WTC11 (cell line): ENCODE measurements at regions not wholly inside any gene's neighbourhood (a gene's known extent, or its start where the extent isn't known, plus 50 kb on each side); places are given as distances from the start of the nearest gene placed in this dataset.

Experiments
- ATAC-seq: fragments of 200-7000 bp; cut with Tn5 transposase; 2 replicates; pipeline ENCODE4 v1.10.0; 2021; ENCODE audit warnings: mild to moderate bottlenecking, moderate library complexity
- CTCF ChIA-PET: fragments of 300-600 bp; sonication (Branson Sonifier 250); formaldehyde crosslinking; loops from one replicate; lab custom pipeline; 2021; ENCODE audit warnings: antibody characterized with exemption; lab: Charles Lee
- POLR2A ChIA-PET: fragments of 350-600 bp; sonication (Branson Sonifier 250); formaldehyde crosslinking; loops from one replicate; lab custom pipeline; 2021; ENCODE audit warnings: antibody characterized with exemption; lab: Charles Lee
- DNase-seq: peaks from one replicate; pipeline ENCODE4 v3.0.0; 2021; ENCODE audit warnings: low spot score
- H3K27ac Mint-ChIP-seq: 2 replicates; pipeline ENCODE4 v1.8.0; 2021; ENCODE audit warnings: mixed read lengths
- H3K27me3 Mint-ChIP-seq: 2 replicates; pipeline ENCODE4 v1.8.0; 2021; ENCODE audit warnings: low read depth, mild to moderate bottlenecking, moderate library complexity, mixed read lengths
- H3K36me3 Mint-ChIP-seq: 2 replicates; pipeline ENCODE4 v1.8.0; 2021; ENCODE audit warnings: mixed read lengths
- H3K4me1 Mint-ChIP-seq: 2 replicates; pipeline ENCODE4 v1.8.0; 2022; ENCODE audit warnings: mixed read lengths
- H3K4me3 Mint-ChIP-seq: 2 replicates; pipeline ENCODE4 v1.8.0; 2021; ENCODE audit warnings: mild to moderate bottlenecking, moderate library complexity, mixed read lengths
- H3K9me3 Mint-ChIP-seq: 2 replicates; pipeline ENCODE4 v1.8.0; 2021; ENCODE audit warnings: mixed read lengths
- FOXK1 ChIP-seq: sonication (generic); formaldehyde crosslinking; IDR thresholded peaks from 2 replicates; pipeline ENCODE4 v1.8.0; 2022; ENCODE audit warnings: mild to moderate bottlenecking, moderate library complexity, missing genetic modification reagents
- GABPB1 ChIP-seq: sonication (generic); formaldehyde crosslinking; IDR thresholded peaks from 2 replicates; pipeline ENCODE4 v1.8.1; 2023; ENCODE audit warnings: mild to moderate bottlenecking, missing genetic modification reagents
- HMGA2 ChIP-seq: fragments of 250-450 bp; sonication (Bioruptor Pico); IDR thresholded peaks from 2 replicates; pipeline ENCODE4 v1.4.0; 2021; ENCODE audit warnings: mild to moderate bottlenecking, moderate library complexity
- IRF2 ChIP-seq: sonication (generic); formaldehyde crosslinking; IDR thresholded peaks from 2 replicates; pipeline ENCODE4 v1.8.0; 2022; ENCODE audit warnings: low read depth, missing genetic modification reagents, borderline replicate concordance
- MYBL2 ChIP-seq: sonication (generic); formaldehyde crosslinking; IDR thresholded peaks from 2 replicates; pipeline ENCODE4 v1.8.1; 2023; ENCODE audit warnings: mild to moderate bottlenecking, moderate library complexity, missing genetic modification reagents
- NFYB ChIP-seq: sonication (generic); formaldehyde crosslinking; conservative IDR thresholded peaks from 2 replicates; pipeline ENCODE4 v1.8.0; 2022; ENCODE audit warnings: low read depth, missing genetic modification reagents
- RORB ChIP-seq: fragments of 250-450 bp; sonication (Bioruptor Pico); IDR thresholded peaks from 2 replicates; pipeline ENCODE4 v1.9.0; 2021; ENCODE audit warnings: mild to moderate bottlenecking
- SP1 ChIP-seq: sonication (generic); formaldehyde crosslinking; conservative IDR thresholded peaks from 2 replicates; pipeline ENCODE4 v1.8.1; 2022; ENCODE audit warnings: missing genetic modification reagents
- TCF7 ChIP-seq: sonication (generic); formaldehyde crosslinking; IDR thresholded peaks from 2 replicates; pipeline ENCODE4 v1.8.0; 2022; ENCODE audit warnings: mild to moderate bottlenecking, low read depth, missing genetic modification reagents, moderate library complexity
- TEAD1 ChIP-seq: sonication (generic); formaldehyde crosslinking; IDR thresholded peaks from 2 replicates; pipeline ENCODE4 v1.8.0; 2022; ENCODE audit warnings: mild to moderate bottlenecking, missing genetic modification reagents
- ZNF138 ChIP-seq: sonication (generic); formaldehyde crosslinking; conservative IDR thresholded peaks from 2 replicates; pipeline ENCODE4 v1.8.1; 2022; ENCODE audit warnings: mild to moderate bottlenecking, moderate library complexity, missing genetic modification reagents
- ZNF396 ChIP-seq: fragments of 250-450 bp; sonication (Bioruptor Pico); IDR thresholded peaks from 2 replicates; pipeline ENCODE4 v1.8.0; 2021; ENCODE audit warnings: mild to moderate bottlenecking, moderate library complexity, borderline replicate concordance
- ZNF671 ChIP-seq: fragments of 250-450 bp; sonication (Bioruptor Pico); IDR thresholded peaks from 2 replicates; pipeline ENCODE4 v1.8.0; 2021; ENCODE audit warnings: mild to moderate bottlenecking
- TF ChIP-seq, protein P1 (sequence below): fragments of 250-450 bp; sonication (Bioruptor Pico); IDR thresholded peaks from 2 replicates; pipeline ENCODE4 v2.1.2; 2022; ENCODE audit warnings: mild to moderate bottlenecking, moderate library complexity
- TF ChIP-seq, protein P2 (sequence below): fragments of 250-450 bp; sonication (Bioruptor Pico); IDR thresholded peaks from 2 replicates; pipeline ENCODE4 v1.9.0; 2021; ENCODE audit warnings: moderate library complexity, mild to moderate bottlenecking, inconsistent platforms, borderline replicate concordance
- TF ChIP-seq, protein P3 (sequence below): sonication (generic); formaldehyde crosslinking; IDR thresholded peaks from 2 replicates; pipeline ENCODE4 v1.8.1; 2022; ENCODE audit warnings: low read depth, missing genetic modification reagents, borderline replicate concordance
- TF ChIP-seq, protein P4 (sequence below): sonication (generic); formaldehyde crosslinking; conservative IDR thresholded peaks from 2 replicates; pipeline ENCODE4 v1.8.1; 2022; ENCODE audit warnings: mild to moderate bottlenecking, missing genetic modification reagents
- TF ChIP-seq, protein P5 (sequence below): sonication (generic); formaldehyde crosslinking; IDR thresholded peaks from 2 replicates; pipeline ENCODE4 v1.8.1; 2022; ENCODE audit warnings: mild to moderate bottlenecking, moderate library complexity, missing genetic modification reagents
- TF ChIP-seq, protein P6 (sequence below): fragments of 250-450 bp; sonication (Bioruptor Pico); conservative IDR thresholded peaks from 2 replicates; pipeline ENCODE4 v1.9.0; 2021; ENCODE audit warnings: mild to moderate bottlenecking
- TF ChIP-seq, protein P7 (sequence below): sonication (generic); formaldehyde crosslinking; IDR thresholded peaks from 2 replicates; pipeline ENCODE4 v1.8.1; 2022; ENCODE audit warnings: missing genetic modification reagents, borderline replicate concordance
- TF ChIP-seq, protein P8 (sequence below): sonication (generic); formaldehyde crosslinking; IDR thresholded peaks from 2 replicates; pipeline ENCODE4 v1.8.1; 2023; ENCODE audit warnings: mild to moderate bottlenecking, missing genetic modification reagents
- TF ChIP-seq, protein P9 (sequence below): fragments of 200-600 bp; IDR thresholded peaks from 2 replicates; pipeline ENCODE4 v1.8.0; 2022; ENCODE audit warnings: antibody characterized with exemption

DNA sequence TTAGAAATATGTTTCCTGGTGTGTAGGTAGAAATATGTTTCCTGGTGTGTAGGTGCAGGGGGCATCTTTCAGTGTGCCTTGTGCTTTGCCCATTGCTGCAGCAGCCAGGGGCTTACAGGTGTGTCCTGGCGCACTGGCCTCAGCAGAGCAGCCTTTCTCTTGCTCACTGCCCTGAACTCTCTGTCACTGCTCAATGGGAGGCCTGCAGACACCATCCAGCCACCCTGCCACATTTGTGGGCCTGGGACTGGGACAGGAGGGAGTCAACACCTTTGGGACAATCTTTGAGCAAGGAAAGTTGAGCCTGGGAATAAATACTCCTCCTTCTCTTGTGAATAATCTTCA is 62.4 kb upstream of the RBM24 start:
- Mint-ChIP-seq H3K36me3 (peaks cover 6% of the 10 kb centered on the region), H3K27ac (no peak overlapping the region), H3K4me3 (no peak overlapping the region)
- DNase-seq: no peak
- TF ChIP-seq NFYB (CRISPR knock-in tag): no peak
- TF ChIP-seq, protein P1, sequence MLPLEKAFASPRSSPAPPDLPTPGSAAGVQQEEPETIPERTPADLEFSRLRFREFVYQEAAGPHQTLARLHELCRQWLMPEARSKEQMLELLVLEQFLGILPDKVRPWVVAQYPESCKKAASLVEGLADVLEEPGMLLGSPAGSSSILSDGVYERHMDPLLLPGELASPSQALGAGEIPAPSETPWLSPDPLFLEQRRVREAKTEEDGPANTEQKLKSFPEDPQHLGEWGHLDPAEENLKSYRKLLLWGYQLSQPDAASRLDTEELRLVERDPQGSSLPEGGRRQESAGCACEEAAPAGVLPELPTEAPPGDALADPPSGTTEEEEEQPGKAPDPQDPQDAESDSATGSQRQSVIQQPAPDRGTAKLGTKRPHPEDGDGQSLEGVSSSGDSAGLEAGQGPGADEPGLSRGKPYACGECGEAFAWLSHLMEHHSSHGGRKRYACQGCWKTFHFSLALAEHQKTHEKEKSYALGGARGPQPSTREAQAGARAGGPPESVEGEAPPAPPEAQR (CRISPR knock-in tag): no peak
- TF ChIP-seq MYBL2 (CRISPR knock-in tag): no peak
- TF ChIP-seq, protein P2, sequence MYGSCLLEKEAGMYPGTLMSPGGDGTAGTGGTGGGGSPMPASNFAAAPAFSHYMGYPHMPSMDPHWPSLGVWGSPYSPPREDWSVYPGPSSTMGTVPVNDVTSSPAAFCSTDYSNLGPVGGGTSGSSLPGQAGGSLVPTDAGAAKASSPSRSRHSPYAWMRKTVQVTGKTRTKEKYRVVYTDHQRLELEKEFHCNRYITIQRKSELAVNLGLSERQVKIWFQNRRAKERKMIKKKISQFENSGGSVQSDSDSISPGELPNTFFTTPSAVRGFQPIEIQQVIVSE (CRISPR knock-in tag): no peak
- TF ChIP-seq GABPB1 (CRISPR knock-in tag): no peak
- TF ChIP-seq, protein P3, sequence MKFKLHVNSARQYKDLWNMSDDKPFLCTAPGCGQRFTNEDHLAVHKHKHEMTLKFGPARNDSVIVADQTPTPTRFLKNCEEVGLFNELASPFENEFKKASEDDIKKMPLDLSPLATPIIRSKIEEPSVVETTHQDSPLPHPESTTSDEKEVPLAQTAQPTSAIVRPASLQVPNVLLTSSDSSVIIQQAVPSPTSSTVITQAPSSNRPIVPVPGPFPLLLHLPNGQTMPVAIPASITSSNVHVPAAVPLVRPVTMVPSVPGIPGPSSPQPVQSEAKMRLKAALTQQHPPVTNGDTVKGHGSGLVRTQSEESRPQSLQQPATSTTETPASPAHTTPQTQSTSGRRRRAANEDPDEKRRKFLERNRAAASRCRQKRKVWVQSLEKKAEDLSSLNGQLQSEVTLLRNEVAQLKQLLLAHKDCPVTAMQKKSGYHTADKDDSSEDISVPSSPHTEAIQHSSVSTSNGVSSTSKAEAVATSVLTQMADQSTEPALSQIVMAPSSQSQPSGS (CRISPR knock-in tag): no peak
- TF ChIP-seq ZNF396 (CRISPR knock-in tag): no peak
- no peak for TF ChIP-seq FOXK1 (CRISPR knock-in tag)
- TF ChIP-seq ZNF138 (CRISPR knock-in tag): no peak
- no peak for TF ChIP-seq HMGA2 (CRISPR knock-in tag)
- TF ChIP-seq, protein P4, sequence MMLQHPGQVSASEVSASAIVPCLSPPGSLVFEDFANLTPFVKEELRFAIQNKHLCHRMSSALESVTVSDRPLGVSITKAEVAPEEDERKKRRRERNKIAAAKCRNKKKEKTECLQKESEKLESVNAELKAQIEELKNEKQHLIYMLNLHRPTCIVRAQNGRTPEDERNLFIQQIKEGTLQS (CRISPR knock-in tag): no peak
- TF ChIP-seq, all 79 proteins: peak for 0
- H3K4me1 Mint-ChIP-seq: no peaks in the 10 kb centered on the region
- no peak for ATAC-seq
- ChIA-PET POLR2A (interaction anchor here (0.8 kb wide), 1 partner anchor 25 kb away, joined by 4 read pairs; no protein-coding TSS in a partner anchor), CTCF (interaction anchor here (1.3 kb wide), 1 partner anchor 18 kb away, joined by 3 read pairs; no protein-coding TSS in a partner anchor)
- H3K27me3 Mint-ChIP-seq: no peaks in the 10 kb centered on the region; the same call in 1 of the 2 replicates
- peaks cover 32% of the 10 kb centered on the region for H3K9me3 Mint-ChIP-seq

DNA sequence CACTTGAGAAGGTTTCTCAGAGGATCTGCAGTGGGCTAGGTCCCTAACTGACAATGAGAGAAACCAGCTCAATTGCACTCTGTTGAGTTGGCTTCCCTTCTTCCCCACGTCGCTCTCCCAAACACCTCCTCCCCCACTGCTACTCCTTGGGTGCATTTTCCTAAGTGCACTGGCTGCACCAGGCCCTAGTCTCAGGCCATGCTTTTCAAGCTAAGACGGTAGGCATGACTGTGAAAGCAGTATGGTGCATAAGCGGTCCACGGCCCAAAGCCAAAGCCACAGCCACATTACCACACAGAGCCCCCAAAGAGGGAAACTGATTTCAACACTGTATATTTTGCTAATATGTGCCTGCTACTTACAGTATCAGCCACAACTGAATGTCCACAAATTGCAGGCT is 62.1 kb upstream of the RBM24 start:
- CTCF ChIA-PET: interaction anchor here (1.3 kb wide), 1 partner anchor 18 kb away, joined by 3 read pairs; no protein-coding TSS in a partner anchor
- peaks cover 36% of the 10 kb centered on the region for H3K9me3 Mint-ChIP-seq

More for the DNA sequence above, 62.1 kb upstream of the RBM24 start:
- H3K36me3 Mint-ChIP-seq: peaks cover 9% of the 10 kb centered on the region
- H3K4me1 Mint-ChIP-seq: no peaks in the 10 kb centered on the region
- POLR2A ChIA-PET: no interaction called here
- H3K27ac Mint-ChIP-seq: no peak overlapping the region
- no peaks in the 10 kb centered on the region; the same call in 1 of the 2 replicates for H3K27me3 Mint-ChIP-seq
- H3K4me3 Mint-ChIP-seq: no peak overlapping the region
- no peak for ATAC-seq
- TF ChIP-seq, protein P5, sequence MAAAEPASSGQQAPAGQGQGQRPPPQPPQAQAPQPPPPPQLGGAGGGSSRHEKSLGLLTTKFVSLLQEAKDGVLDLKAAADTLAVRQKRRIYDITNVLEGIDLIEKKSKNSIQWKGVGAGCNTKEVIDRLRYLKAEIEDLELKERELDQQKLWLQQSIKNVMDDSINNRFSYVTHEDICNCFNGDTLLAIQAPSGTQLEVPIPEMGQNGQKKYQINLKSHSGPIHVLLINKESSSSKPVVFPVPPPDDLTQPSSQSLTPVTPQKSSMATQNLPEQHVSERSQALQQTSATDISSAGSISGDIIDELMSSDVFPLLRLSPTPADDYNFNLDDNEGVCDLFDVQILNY: no peak
- TF ChIP-seq IRF2: no peak
- TF ChIP-seq, protein P6, sequence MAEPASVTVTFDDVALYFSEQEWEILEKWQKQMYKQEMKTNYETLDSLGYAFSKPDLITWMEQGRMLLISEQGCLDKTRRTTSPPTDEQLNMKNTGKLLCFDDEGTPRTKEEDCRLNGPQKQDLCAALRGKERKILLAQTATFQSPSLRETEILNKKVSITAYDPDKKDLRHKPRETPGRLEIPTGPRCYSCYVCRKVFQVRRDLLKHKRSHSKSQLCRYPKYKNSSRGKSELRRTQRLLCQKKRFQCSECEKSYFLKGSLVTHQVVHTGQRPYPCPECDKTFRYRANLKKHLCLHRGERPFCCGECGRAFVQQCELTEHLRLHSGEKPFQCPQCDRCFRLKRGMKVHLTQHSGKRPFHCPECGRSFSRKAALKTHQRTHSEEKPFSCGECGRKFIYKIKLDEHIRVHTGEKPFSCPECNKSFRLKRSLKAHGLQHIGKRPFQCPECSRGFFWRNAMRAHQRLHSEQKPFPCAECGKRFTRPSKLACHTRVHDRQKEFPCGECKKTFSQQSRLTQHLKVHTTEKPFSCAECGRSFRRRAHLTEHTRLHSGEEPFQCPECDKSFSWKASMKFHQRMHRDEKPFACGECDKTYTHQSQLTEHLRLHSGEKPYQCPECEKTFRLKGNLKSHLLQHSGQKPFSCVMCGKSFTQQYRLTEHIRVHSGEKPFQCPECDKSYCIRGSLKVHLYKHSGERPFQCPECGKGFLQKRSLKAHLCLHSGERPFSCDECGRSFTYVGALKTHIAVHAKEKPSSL (CRISPR knock-in tag): no peak
- TF ChIP-seq ZNF671: no peak
- TF ChIP-seq, protein P7, sequence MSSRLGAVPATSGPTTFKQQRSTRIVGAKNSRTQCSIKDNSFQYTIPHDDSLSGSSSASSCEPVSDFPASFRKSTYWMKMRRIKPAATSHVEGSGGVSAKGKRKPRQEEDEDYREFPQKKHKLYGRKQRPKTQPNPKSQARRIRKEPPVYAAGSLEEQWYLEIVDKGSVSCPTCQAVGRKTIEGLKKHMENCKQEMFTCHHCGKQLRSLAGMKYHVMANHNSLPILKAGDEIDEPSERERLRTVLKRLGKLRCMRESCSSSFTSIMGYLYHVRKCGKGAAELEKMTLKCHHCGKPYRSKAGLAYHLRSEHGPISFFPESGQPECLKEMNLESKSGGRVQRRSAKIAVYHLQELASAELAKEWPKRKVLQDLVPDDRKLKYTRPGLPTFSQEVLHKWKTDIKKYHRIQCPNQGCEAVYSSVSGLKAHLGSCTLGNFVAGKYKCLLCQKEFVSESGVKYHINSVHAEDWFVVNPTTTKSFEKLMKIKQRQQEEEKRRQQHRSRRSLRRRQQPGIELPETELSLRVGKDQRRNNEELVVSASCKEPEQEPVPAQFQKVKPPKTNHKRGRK (CRISPR knock-in tag): no peak
- TF ChIP-seq, protein P8, sequence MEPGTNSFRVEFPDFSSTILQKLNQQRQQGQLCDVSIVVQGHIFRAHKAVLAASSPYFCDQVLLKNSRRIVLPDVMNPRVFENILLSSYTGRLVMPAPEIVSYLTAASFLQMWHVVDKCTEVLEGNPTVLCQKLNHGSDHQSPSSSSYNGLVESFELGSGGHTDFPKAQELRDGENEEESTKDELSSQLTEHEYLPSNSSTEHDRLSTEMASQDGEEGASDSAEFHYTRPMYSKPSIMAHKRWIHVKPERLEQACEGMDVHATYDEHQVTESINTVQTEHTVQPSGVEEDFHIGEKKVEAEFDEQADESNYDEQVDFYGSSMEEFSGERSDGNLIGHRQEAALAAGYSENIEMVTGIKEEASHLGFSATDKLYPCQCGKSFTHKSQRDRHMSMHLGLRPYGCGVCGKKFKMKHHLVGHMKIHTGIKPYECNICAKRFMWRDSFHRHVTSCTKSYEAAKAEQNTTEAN (CRISPR knock-in tag): no peak
- TF ChIP-seq GABPB1 (CRISPR knock-in tag): no peak
- no peak for TF ChIP-seq TCF7 (CRISPR knock-in tag)
- TF ChIP-seq RORB: no peak
- TF ChIP-seq, protein P9, sequence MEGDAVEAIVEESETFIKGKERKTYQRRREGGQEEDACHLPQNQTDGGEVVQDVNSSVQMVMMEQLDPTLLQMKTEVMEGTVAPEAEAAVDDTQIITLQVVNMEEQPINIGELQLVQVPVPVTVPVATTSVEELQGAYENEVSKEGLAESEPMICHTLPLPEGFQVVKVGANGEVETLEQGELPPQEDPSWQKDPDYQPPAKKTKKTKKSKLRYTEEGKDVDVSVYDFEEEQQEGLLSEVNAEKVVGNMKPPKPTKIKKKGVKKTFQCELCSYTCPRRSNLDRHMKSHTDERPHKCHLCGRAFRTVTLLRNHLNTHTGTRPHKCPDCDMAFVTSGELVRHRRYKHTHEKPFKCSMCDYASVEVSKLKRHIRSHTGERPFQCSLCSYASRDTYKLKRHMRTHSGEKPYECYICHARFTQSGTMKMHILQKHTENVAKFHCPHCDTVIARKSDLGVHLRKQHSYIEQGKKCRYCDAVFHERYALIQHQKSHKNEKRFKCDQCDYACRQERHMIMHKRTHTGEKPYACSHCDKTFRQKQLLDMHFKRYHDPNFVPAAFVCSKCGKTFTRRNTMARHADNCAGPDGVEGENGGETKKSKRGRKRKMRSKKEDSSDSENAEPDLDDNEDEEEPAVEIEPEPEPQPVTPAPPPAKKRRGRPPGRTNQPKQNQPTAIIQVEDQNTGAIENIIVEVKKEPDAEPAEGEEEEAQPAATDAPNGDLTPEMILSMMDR: no peak
- TF ChIP-seq FOXK1 (CRISPR knock-in tag): no peak
- no peak for TF ChIP-seq TEAD1 (CRISPR knock-in tag)
- no peak for TF ChIP-seq SP1 (CRISPR knock-in tag)
- TF ChIP-seq, all 79 proteins: peak for 0
- no peak for DNase-seq
